NCI-H187 treated with DMSO at 0.1 percent for 48 hours (cell line): ENCODE measurements at regions not wholly inside any gene's neighbourhood (a gene's known extent, or its start where the extent isn't known, plus 50 kb on each side); places are given as distances from the start of the nearest gene placed in this dataset.

ENCODE experiments used
- DNase-seq: peaks from one replicate; lab custom pipeline; 2025; lab: John Stamatoyannopoulos, UW

GRCh38 chr5:1706021-1706420, 93.6 kb downstream of the MRPL36 start:
- DNase-seq = no peak

DNA sequence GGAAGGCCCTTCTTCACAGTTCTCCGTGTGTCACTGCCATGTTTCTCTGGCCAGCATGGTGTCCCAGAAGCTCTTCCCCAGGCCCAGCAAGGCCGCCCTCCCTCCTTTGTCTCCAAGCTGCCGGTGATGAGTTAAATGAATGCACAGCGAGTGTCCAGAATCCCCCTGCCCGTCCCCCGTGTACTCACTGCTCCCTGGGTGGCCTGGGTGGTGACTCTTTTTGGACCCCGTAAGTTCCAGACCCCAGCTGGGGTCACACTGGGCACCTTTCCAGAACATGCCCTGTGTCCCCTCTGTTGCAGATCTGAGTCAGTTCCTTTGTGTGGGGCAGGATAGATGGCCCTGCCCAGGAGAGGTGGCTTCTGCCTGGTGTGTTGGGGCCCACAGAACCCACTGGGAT, 95.0 kb downstream of the MRPL36 start:
- DNase-seq = no peak

GRCh38 chr5:1704266-1704665, 95.4 kb downstream of the MRPL36 start:
- DNase-seq = no peak

DNA sequence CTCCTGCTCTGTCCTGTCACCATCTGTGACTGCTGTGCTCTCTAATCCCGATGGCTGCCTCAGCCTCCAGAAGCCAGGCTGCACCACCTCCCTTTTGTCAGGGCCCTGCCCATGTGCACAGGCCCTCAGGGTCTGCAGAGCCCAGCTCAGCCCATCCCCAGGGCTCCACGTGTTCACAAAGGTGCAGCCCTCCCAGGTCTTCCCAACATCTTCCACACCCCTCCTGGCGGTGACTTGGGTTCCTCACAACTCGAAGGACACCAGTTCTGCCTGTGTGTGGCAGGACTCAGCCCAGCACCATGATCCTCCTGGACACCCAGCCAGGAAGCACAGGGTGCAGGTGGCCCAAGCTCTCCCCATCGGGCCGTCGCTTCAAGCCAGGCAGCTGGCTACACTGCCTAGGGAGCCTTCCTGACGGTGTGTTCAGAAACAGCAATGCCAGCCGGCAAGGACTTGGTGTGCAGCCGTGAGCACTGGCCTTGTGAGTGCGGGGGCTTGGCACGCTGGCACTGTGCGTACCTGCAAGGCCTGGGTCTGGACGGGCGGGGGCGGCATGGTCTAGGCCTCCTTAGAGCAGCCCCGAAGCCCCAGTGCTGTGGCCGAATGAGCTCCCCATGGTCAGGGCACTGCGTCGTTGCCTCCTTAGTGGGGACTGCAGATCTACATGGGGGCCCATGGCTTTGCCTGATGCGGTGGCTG, 96.1 kb downstream of the MRPL36 start:
- DNase-seq = no peak

GRCh38 chr5:1702318-1702717, 97.3 kb downstream of the MRPL36 start:
- DNase-seq = no peak

DNA sequence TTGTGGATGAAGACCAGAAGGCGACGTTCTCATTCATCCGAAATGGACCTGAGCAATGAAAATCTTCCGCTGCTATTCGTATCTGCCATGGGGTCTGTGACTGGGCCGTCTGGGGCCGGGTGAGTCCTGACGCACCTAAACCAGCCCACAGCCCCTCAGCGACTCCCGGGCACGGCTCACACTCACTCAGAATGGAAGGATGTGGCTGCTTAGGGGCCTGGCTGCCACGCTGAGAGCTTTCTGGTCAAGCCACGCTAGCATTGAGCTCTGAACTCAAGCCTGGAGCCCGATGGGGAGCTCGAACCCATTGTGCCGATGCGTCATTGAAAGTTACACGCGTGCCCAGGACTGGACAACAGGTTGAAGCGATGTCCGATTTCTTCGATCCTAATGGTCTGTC, 97.8 kb downstream of the MRPL36 start:
- DNase-seq = no peak

GRCh38 chr5:1701216-1701864, 98.3 kb downstream of the MRPL36 start:
- no peak for DNase-seq

DNA sequence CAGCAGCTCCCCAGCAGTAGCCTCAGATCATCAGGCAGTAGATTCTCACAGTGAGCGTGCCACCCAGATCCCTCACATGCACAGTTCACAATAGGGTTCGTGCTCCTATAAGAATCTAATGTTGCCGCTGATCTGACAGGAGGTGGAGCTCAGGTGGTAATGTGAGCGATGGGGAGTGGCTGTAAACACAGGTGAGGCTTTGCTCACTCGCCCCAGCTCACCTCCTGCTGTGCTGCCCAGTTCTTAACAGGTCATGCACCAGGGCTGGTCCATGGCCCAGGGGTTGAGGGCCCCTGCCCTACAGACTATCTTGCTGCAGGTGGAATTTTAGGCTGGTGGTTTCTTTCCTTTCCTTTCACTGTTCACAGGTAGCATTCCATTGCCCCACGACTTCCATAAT, 100.2 kb downstream of the MRPL36 start:
- no peak for DNase-seq

GRCh38 chr5:1698589-1699316, 100.9 kb downstream of the MRPL36 start:
- DNase-seq = no peak

DNA sequence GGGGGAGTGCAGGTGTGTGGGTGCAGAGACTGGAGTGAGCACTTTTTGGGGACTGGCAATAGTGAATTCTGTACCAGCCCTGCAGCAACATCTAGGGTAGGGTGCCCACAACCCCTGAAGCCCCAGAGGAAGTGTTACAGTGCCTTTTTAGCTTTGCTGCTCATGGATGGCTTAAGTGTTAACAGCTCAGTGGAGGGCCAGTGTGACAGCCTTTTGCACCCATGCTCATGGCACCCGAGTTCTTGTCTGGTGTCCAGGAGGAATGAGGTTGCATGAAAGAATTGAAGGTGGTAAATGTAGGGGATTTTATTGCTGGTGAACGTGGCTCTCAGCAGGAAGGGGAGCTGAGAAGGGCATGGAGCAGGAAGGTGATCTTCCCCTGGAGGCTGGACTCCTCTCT, 107.3 kb downstream of the MRPL36 start:
- DNase-seq = no peak

DNA sequence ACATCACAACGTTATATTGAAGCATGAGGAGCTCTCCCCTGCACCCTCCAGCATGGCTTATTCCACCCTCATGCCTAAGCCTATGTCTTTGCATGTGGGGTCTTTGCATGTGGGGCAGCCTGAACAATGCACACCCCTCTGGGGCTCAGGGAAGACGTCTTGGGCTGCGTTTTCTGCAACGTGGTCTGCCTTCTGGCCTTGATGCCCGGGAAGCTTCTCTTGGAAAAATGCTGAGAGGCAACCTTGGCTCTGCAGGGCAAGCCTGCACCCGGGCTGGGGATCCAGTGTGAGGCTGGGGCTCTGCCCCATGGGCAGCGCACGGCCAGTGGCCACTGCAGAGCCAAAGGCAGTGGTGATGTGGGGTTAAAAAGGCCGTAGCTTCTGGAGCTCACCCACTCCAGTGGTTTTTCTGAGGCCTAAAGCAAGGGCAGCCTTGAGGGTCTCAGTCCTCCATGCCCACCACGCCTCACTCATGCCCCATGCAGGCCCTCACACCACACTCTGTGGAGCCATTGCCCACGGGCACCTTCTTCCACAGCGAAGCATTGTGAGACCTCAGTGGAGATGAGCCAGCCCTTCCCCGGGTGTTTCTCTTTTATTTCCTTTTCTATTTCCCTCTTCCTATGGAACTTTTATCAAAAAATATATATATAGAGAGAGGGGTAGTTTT, 112.2 kb downstream of the MRPL36 start:
- no peak for DNase-seq

DNA sequence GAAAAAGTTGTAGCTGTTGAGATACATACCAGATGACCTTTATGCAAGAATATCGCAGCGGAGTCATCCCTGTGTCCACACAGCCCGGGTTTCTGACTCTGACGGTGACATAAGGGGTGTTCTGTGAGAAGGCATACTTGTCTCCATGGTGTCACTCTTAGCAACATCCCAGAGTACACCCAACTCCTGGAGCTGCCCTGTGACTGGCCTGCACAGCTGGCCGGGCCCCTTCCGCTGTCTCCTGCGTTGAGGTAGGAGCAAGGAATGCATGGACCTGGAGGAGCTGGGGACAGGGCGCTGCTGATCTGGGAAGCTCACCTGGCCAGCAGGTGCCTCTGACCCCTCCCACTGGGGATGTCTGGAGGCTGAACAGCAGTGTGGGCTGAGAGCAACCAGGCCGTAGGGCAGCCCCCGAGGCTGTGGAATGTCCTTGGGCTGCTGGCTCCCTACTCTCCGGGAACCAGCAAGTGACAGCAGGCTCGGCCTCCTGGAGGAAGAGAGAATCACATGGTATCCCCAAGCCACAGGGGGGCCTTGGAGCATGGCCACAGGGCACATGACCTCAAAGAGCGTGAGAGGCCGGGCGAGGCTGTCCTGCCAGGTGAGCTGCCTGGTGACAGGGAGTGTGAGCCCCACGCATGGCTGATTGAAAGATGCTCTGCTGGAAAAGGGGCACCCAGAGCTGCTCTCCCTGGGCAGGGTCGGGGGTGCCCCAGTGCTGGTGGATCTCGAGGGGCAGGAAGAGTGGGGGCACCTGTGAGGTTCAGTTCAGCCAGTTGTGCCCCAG, 113.4 kb downstream of the MRPL36 start:
- DNase-seq = no peak

DNA sequence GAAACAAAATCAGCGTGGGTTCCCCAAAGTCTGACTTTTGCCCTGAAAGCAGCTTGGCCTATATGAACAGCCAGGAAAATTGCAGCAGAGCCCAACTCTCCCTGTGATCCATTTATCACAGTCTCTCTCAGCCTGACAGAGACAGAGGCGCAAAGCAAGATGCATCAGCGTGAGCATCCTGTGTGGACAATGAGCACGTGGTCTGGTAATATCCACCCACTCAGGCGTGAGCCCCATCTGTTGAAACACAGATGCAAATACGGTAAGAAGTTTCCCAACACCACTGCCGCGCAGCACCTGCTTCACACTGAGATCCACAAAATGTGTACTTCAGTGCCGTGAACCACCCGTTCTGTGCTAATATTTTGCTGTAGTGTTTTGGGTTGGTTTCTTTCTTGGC, 114.6 kb downstream of the MRPL36 start:
- no peak for DNase-seq

DNA sequence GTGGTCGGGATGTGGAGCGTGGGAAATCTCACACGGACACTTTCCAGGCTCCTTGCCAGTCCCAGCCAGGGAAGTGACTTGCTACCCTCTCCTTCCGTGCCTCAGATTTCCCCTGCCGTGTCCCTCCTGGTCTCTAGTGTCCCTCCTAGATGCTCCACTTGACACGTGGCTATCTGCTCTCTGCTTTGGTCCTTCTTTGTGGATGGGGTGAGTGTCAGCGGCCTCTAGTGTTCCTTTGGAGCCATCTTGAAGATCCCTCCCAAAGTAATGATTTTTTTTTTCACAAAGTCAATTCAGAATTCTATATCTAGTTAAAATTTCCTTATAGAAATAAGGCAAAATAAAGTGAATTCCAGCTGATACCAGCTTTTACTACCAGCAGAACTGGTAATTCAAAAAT, 117.7 kb downstream of the MRPL36 start:
- DNase-seq = no peak

GRCh38 chr5:1673042-1673677, 126.5 kb downstream of the MRPL36 start:
- DNase-seq = no peak

- no peak for DNase-seq
These were observed 127.2 kb downstream of the MRPL36 start for GRCh38 chr5:1672396-1672795.

- no peak for DNase-seq
These were observed 128.3 kb downstream of the MRPL36 start for GRCh38 chr5:1671351-1671750.

DNA sequence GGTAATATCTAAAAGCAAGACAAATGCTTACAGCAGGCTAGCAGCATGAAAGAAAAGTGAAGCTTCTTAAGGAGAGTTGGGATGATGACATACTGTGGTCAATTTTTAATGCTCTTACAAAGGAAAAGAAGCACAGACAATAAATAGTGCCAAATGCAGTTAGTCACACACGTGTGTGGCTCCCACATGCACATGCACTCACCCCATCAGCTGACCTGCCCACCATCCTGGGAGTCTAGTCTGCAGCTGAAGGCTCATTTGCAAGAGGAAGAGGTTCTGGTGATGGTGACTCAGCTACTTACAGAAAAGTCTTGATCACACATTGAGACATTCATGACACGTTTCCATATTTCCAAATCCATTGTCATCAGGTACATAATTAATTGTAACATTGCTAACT, 129.3 kb downstream of the MRPL36 start:
- no peak for DNase-seq

GRCh38 chr5:1669276-1670155, 130.1 kb downstream of the MRPL36 start:
- DNase-seq = no peak

- DNase-seq = no peak
These were observed 131.4 kb downstream of the MRPL36 start for GRCh38 chr5:1668141-1668721.
